ENCODE measurements at regions not wholly inside any gene's neighbourhood (a gene's known extent, or its start where the extent isn't known, plus 50 kb on each side); places are given as distances from the start of the nearest gene placed in this dataset.

DNA sequence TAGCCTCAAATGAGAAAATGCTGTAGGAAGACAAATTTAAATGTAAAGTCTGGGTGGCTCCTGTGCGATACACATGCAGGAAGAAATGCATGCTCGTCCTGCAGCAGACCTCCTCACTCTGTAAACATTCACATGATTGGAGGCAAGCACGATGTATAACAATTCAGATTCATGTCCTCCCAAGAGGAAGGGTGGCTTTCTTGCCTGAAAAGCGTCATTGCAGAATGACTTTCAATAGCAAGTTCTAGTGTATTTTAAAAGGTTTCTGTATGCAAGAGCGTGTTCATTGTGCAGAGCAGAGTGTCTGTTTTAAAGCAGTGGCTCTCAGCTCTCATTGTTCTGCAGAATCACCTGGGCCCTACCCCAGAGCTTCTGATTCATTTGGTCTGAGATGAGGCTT, 170.3 kb upstream of the CELF2 start:
- in situ Hi-C loops (cut with MboI; ENCODE audit: low pct_unique_long_range_greater_than_20kb, low sequenced_read_pairs, unreplicated experiment): no loop called here
- no peak for DNase-seq (ENCODE audit: low spot score)
- TF ChIP-seq, protein P1, sequence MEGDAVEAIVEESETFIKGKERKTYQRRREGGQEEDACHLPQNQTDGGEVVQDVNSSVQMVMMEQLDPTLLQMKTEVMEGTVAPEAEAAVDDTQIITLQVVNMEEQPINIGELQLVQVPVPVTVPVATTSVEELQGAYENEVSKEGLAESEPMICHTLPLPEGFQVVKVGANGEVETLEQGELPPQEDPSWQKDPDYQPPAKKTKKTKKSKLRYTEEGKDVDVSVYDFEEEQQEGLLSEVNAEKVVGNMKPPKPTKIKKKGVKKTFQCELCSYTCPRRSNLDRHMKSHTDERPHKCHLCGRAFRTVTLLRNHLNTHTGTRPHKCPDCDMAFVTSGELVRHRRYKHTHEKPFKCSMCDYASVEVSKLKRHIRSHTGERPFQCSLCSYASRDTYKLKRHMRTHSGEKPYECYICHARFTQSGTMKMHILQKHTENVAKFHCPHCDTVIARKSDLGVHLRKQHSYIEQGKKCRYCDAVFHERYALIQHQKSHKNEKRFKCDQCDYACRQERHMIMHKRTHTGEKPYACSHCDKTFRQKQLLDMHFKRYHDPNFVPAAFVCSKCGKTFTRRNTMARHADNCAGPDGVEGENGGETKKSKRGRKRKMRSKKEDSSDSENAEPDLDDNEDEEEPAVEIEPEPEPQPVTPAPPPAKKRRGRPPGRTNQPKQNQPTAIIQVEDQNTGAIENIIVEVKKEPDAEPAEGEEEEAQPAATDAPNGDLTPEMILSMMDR (IDR thresholded peaks at IDR 0.05; ENCODE audit: extremely low read depth, insufficient read depth, missing control alignments): no peak

DNA sequence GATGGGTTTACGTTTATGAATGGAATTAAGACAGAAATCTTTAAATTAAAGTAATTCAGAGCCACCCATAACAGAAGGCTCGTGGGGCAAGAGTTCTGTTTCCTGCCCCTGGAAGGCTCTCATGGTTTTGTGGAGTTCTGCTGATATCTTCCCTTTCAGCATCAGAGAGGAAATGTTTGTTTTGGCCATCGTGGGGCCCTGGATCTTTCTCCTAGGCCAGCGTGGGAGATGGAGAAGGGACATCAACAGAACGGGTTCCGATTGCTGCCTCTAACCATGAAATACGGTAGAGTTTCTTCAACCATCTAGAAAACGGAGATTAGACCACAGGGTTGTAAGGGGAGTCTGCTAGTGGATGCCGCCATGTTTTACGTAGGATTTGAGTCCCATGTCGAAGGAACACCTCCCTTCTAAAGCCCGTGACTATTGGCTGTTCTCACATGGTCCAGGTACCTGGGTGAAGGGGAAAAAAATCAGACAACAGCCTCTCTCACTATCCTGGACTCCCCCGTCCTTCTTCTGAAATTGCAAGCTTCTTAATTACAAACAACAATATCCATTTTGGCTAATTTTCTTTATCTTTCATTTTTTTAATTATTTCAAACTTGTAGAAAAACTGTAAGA, 169.1 kb upstream of the CELF2 start:
- DNase-seq (ENCODE audit: low spot score): no peak
- TF ChIP-seq, protein P1 (IDR thresholded peaks at IDR 0.05; ENCODE audit: extremely low read depth, insufficient read depth, missing control alignments): no peak
- in situ Hi-C loops (cut with MboI; ENCODE audit: low pct_unique_long_range_greater_than_20kb, low sequenced_read_pairs, unreplicated experiment): no loop called here

DNA sequence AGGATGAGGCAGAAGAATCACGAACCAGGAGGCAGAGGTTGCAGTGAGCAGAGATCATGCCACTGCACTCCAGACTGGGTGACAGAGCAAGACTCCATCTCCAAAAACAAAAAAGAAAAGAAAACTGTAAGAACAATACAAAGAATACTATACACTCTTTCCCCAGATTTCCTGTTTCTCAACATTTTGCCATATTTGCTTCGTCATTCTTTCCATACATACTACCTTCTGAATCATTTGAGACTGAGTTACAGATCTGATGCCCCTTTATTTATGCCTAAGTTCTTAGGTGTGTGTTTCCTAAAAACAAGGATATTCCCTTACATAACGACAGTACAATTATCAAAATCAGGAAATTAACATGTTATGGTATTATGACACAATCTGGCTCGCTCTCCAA, 168.4 kb upstream of the CELF2 start:
- TF ChIP-seq, protein P1 (IDR thresholded peaks at IDR 0.05; ENCODE audit: extremely low read depth, insufficient read depth, missing control alignments): no peak
- in situ Hi-C loops (cut with MboI; ENCODE audit: low pct_unique_long_range_greater_than_20kb, low sequenced_read_pairs, unreplicated experiment): no loop called here
- DNase-seq (ENCODE audit: low spot score): no peak

DNA sequence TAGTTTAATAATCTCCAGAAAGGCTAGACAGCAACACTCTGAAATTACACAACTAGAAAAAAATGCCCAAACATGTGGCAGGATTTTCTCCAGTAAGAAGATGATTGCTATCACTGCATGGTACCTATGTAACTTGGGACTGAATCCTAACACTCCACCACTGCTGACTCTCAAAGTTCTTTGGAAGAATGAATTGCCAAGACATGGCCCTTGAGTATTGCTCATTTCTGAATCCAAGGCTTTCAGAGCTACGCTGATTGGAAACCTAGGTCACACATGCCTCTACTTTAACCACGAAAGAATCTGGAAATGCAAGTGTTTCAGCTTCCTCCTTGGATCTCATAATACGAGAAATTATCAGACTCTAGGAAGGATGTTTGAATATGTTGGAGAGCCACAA, 167.5 kb upstream of the CELF2 start:
- DNase-seq (ENCODE audit: low spot score): no peak
- TF ChIP-seq, protein P1 (IDR thresholded peaks at IDR 0.05; ENCODE audit: extremely low read depth, insufficient read depth, missing control alignments): no peak
- in situ Hi-C loops (cut with MboI; ENCODE audit: low pct_unique_long_range_greater_than_20kb, low sequenced_read_pairs, unreplicated experiment): no loop called here

DNA sequence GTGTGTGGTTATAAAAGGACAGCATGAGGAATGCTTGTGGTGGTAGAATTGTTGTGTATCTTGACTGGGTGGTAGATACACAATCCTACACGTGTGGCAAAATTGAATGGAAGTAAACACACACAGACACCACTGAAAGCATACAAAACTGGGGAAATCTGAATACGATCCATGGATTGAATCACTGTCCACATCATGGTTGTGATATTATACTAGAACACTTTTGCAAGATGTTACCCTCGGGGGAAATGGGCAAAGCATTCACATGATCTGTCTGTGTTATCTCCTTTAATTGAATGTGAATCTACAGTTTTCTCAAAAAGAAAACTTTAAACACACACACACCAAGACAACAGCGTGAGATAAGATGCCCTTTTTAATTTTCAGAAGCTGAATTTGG, 165.2 kb upstream of the CELF2 start:
- in situ Hi-C loops (cut with MboI; ENCODE audit: low pct_unique_long_range_greater_than_20kb, low sequenced_read_pairs, unreplicated experiment): no loop called here
- no peak for DNase-seq (ENCODE audit: low spot score)

DNA sequence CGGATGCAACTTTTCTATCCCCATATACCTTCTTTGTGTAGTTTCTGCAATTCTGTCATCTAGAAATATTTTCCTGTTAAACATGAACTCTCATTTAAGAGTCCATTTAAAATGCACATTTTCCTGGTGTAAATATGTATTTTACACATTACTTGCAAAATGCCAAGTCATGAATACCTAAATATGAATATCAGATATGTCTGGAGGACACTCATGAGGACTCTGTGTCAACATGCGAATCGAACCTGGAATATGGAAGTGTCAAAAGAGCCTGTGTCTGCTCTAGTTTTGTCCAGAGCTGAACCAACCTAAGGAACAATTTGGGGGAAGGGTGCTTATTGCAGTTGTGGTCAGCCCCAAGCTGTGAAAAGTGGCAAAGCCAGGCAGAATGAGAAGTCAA, 163.7 kb upstream of the CELF2 start:
- TF ChIP-seq, protein P1 (IDR thresholded peaks at IDR 0.05; ENCODE audit: extremely low read depth, insufficient read depth, missing control alignments): no peak
- DNase-seq (ENCODE audit: low spot score): no peak
- in situ Hi-C loops (cut with MboI; ENCODE audit: low pct_unique_long_range_greater_than_20kb, low sequenced_read_pairs, unreplicated experiment): no loop called here

More for the DNA sequence above, 165.2 kb upstream of the CELF2 start:
- TF ChIP-seq, protein P1 (IDR thresholded peaks at IDR 0.05; ENCODE audit: extremely low read depth, insufficient read depth, missing control alignments): no peak

Data from GM13977 (cell line).